OCI-LY1 (cell line): ENCODE measurements at regions not wholly inside any gene's neighbourhood (a gene's known extent, or its start where the extent isn't known, plus 50 kb on each side); places are given as distances from the start of the nearest gene placed in this dataset.

ENCODE experiments used
- H2AFZ ChIP-seq: fragments of 200-600 bp; sonication (generic), shearing (Covaris generic); 2 replicates; pipeline ENCODE4 v1.6.0; 2014; ENCODE audit warnings: antibody characterized with exemption, mild to moderate bottlenecking, low read length
- H3F3A ChIP-seq: fragments of 200-600 bp; sonication (generic), shearing (Covaris generic); 2 replicates; pipeline ENCODE4 v1.6.0; 2014; ENCODE audit warnings: mild to moderate bottlenecking, antibody characterized with exemption, low read length, moderate library complexity; ENCODE audit not compliant: insufficient read depth
- H3K27ac ChIP-seq: fragments of 200-600 bp; sonication (generic); 2 replicates; pipeline ENCODE4 v1.5.1; 2014; ENCODE audit warnings: low read length, mixed run types, mild to moderate bottlenecking, low read depth; ENCODE audit not compliant: poor library complexity, severe bottlenecking
- H3K27me3 ChIP-seq: fragments of 200-600 bp; sonication (generic); 2 replicates; pipeline ENCODE4 v1.6.0; 2014; ENCODE audit warnings: antibody characterized with exemption, mild to moderate bottlenecking, low read length, moderate library complexity; ENCODE audit not compliant: insufficient read depth
- H3K36me3 ChIP-seq: fragments of 200-600 bp; sonication (generic); 2 replicates; pipeline ENCODE4 v1.6.1; 2014; ENCODE audit warnings: mild to moderate bottlenecking, antibody characterized with exemption, low read length, moderate library complexity, mixed read lengths; ENCODE audit not compliant: insufficient read depth
- H3K4me1 ChIP-seq: fragments of 200-600 bp; sonication (generic); 2 replicates; pipeline ENCODE4 v1.5.1; 2014; ENCODE audit warnings: mild to moderate bottlenecking, low read length, moderate library complexity; ENCODE audit not compliant: insufficient read depth, severe bottlenecking
- H3K4me2 ChIP-seq: fragments of 200-600 bp; sonication (generic), shearing (Covaris generic); 2 replicates; pipeline ENCODE4 v1.6.1; 2014; ENCODE audit warnings: low read length
- H3K4me3 ChIP-seq: fragments of 200-600 bp; sonication (generic); 2 replicates; pipeline ENCODE4 v1.5.1; 2014; ENCODE audit warnings: low read length, low read depth, mild to moderate bottlenecking, mixed read lengths; ENCODE audit not compliant: poor library complexity, severe bottlenecking
- H3K79me2 ChIP-seq: fragments of 200-600 bp; shearing (Covaris generic); 2 replicates; pipeline ENCODE4 v1.6.1; 2016; ENCODE audit warnings: mixed run types, low read length, mixed read lengths; ENCODE audit not compliant: insufficient read depth
- H3K9ac ChIP-seq: fragments of 200-600 bp; sonication (generic), shearing (Covaris generic); 2 replicates; pipeline ENCODE4 v1.6.1; 2014; ENCODE audit warnings: mild to moderate bottlenecking, low read length, mixed read lengths
- H3K9me2 ChIP-seq: fragments of 200-600 bp; sonication (generic), shearing (Covaris generic); 2 replicates; pipeline ENCODE4 v1.6.1; 2014; ENCODE audit warnings: low read depth, mild to moderate bottlenecking, low read length, mixed read lengths
- H3K9me3 ChIP-seq: fragments of 200-600 bp; shearing (Covaris generic); 2 replicates; pipeline ENCODE4 v1.6.1; 2014; ENCODE audit warnings: low read length, mixed read lengths
- H4K20me1 ChIP-seq: fragments of 200-600 bp; sonication (generic), shearing (Covaris generic); 2 replicates; pipeline ENCODE4 v1.6.0; 2016; ENCODE audit warnings: mild to moderate bottlenecking, low read length; ENCODE audit not compliant: insufficient read depth
- CTCF ChIP-seq: fragments of 200-600 bp; sonication (generic), shearing (Covaris generic); IDR thresholded peaks from 2 replicates; pipeline ENCODE4 v1.5.1; 2017; ENCODE audit warnings: mild to moderate bottlenecking, antibody characterized with exemption, low read length, moderate library complexity, mixed read lengths
- EZH2 ChIP-seq: fragments of 200-600 bp; sonication (generic), shearing (Covaris generic); IDR thresholded peaks from 2 replicates; pipeline ENCODE4 v1.8.0; 2017; ENCODE audit warnings: borderline replicate concordance, mixed run types, mild to moderate bottlenecking, antibody characterized with exemption, low read length, moderate library complexity, mixed read lengths

DNA sequence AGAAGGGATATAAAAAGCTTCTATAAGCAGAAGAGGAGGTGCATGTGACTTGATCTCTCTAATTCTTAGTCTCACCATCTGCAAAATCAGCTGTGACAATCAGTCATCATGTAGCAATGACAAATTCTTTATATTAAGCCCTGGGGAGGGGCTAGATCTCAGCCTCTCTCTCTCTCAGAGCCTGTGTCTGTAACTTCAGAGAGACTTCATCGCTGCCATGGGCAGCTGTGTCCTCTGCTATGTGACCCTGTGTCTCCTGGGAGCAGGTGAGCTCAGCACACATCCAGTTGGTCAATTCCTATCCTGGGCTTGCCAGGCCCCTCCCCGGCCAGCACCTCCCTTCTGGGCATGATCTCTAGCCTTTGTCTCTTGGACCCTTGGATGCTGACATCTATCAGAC, 109.6 kb downstream of the ANKRD18B start:
- no peaks in the 10 kb centered on the region for H3K9me3 ChIP-seq
- H3K4me3 ChIP-seq = no peak overlapping the region
- H3K4me2 ChIP-seq = no peak overlapping the region
- no peaks in the 10 kb centered on the region for H3K9me2 ChIP-seq
- no peak overlapping the region for H3K27ac ChIP-seq
- no peaks in the 10 kb centered on the region for H3K4me1 ChIP-seq
- H4K20me1 ChIP-seq = no peaks in the 10 kb centered on the region
- no peaks in the 10 kb centered on the region for H3K27me3 ChIP-seq
- no peaks in the 10 kb centered on the region for H3K79me2 ChIP-seq
- TF ChIP-seq EZH2 (no peak), CTCF (no peak)
- H3F3A ChIP-seq = no peaks in the 10 kb centered on the region
- no peak overlapping the region for H3K9ac ChIP-seq
- no peaks in the 10 kb centered on the region for H3K36me3 ChIP-seq
- H2AFZ ChIP-seq = no peak overlapping the region

DNA sequence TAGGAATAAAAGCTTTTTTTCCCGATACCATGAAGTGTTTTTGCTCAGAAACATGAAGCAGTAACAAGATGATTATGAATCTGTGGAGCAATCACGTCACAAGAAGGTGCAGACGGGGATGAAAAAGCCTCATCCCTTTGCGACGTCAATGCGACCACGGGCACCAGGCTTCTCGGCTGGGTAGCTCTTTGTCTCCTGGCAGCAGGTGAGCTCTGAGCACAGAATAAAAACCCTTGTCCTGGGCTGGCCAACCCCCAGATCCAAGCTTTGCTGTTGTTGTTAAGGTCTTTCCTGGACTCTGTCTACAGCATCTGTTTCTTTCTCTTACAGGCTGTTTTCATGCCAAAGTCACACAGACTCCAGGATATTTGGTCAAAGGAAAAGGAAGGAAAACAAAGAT, 113.8 kb downstream of the ANKRD18B start:
- no peak overlapping the region for H3K27ac ChIP-seq
- no peak overlapping the region for H2AFZ ChIP-seq
- H3K36me3 ChIP-seq = no peaks in the 10 kb centered on the region
- no peaks in the 10 kb centered on the region for H3K9me2 ChIP-seq
- no peak for TF ChIP-seq EZH2
- no peak for TF ChIP-seq CTCF
- no peaks in the 10 kb centered on the region for H3K79me2 ChIP-seq
- H3K4me1 ChIP-seq = no peaks in the 10 kb centered on the region
- H3K27me3 ChIP-seq = no peaks in the 10 kb centered on the region
- no peak overlapping the region for H3K4me2 ChIP-seq
- H3F3A ChIP-seq = no peaks in the 10 kb centered on the region
- no peaks in the 10 kb centered on the region for H3K9me3 ChIP-seq
- no peak overlapping the region for H3K4me3 ChIP-seq
- H4K20me1 ChIP-seq = no peaks in the 10 kb centered on the region
- H3K9ac ChIP-seq = no peak overlapping the region

DNA sequence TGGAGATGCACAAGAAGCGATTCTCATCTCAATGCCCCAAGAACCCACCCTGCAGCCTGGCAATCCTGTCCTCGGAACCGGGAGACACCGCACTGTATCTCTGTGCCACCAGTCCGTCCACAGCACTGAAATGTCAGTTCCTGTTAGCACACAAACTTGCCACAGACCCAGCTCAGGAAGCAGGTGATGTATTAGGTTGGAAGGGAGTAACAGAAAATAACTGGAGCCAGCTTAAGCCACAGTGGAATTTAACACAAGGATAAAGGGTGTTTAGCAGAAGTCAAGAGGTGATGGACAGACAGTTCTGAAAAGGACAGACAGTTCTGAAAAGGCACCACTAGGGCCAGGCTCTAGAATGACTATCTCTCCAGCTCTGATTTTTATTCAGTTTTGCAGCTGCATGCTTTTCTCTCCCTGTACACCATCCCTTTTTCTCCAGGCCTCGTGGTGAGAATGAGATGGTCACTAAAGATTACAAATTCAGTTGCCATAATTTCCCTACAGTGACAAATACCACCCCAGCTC, 114.4 kb downstream of the ANKRD18B start:
- Histone ChIP-seq H3K9me2 (no peaks in the 10 kb centered on the region), H3K4me2 (no peak overlapping the region), H3K36me3 (no peaks in the 10 kb centered on the region), H3K4me1 (no peaks in the 10 kb centered on the region), H3K27ac (no peak overlapping the region), H2AFZ (no peak overlapping the region), H3K79me2 (no peaks in the 10 kb centered on the region), H3K27me3 (no peaks in the 10 kb centered on the region), H3K9ac (no peak overlapping the region), H3F3A (no peaks in the 10 kb centered on the region), H3K9me3 (no peaks in the 10 kb centered on the region), H3K4me3 (no peak overlapping the region), H4K20me1 (no peaks in the 10 kb centered on the region)
- TF ChIP-seq EZH2 (no peak), CTCF (no peak)
